Activated CD8-positive, alpha-beta T cell treated with anti-CD3 and anti-CD28 coated beads, Interleukin-2, amount 10 ng/mL, durations not matched to agents 7 days and 5 days (primary cell): ENCODE measurements at regions not wholly inside any gene's neighbourhood (a gene's known extent, or its start where the extent isn't known, plus 50 kb on each side); places are given as distances from the start of the nearest gene placed in this dataset.
"Not testable (repeated sequence)": the region's sequence is repeated elsewhere in the genome, so short reads cannot be mapped to it uniquely, and the experiment has no call there.

Source experiments
- ATAC-seq: fragments of 150-1000 bp; cut with Tn5 transposase; one replicate; pipeline ENCODE4 v1.10.0; 2021; ENCODE audit warnings: moderate library complexity
- CTCF ChIA-PET: fragments of 350-600 bp; sonication (Branson Sonifier 250); formaldehyde crosslinking; loops from one replicate; lab custom pipeline; 2021; ENCODE audit warnings: antibody characterized with exemption; lab: Charles Lee
- POLR2A ChIA-PET: fragments of 350-600 bp; sonication (Branson Sonifier 250); formaldehyde crosslinking; loops from one replicate; lab custom pipeline; 2021; ENCODE audit warnings: antibody characterized with exemption; lab: Charles Lee
- DNase-seq: peaks from one replicate; pipeline ENCODE4 v3.0.0-alpha.2; 2020
- H3K27ac Mint-ChIP-seq: one replicate; pipeline ENCODE4 v1.8.0; 2021; ENCODE audit warnings: mild to moderate bottlenecking, mixed read lengths
- H3K27me3 Mint-ChIP-seq: one replicate; pipeline ENCODE4 v1.8.0; 2021; ENCODE audit warnings: low read depth, mixed read lengths
- H3K36me3 Mint-ChIP-seq: one replicate; pipeline ENCODE4 v1.8.0; 2021; ENCODE audit warnings: low read depth, mixed read lengths
- H3K4me1 Mint-ChIP-seq: one replicate; pipeline ENCODE4 v1.8.0; 2021; ENCODE audit warnings: low read depth, mixed read lengths
- H3K4me3 Mint-ChIP-seq: one replicate; pipeline ENCODE4 v1.8.0; 2021; ENCODE audit warnings: mild to moderate bottlenecking, mixed read lengths
- H3K9me3 Mint-ChIP-seq: one replicate; pipeline ENCODE4 v1.8.0; 2022; ENCODE audit warnings: mixed read lengths; ENCODE audit not compliant: insufficient read depth

DNA sequence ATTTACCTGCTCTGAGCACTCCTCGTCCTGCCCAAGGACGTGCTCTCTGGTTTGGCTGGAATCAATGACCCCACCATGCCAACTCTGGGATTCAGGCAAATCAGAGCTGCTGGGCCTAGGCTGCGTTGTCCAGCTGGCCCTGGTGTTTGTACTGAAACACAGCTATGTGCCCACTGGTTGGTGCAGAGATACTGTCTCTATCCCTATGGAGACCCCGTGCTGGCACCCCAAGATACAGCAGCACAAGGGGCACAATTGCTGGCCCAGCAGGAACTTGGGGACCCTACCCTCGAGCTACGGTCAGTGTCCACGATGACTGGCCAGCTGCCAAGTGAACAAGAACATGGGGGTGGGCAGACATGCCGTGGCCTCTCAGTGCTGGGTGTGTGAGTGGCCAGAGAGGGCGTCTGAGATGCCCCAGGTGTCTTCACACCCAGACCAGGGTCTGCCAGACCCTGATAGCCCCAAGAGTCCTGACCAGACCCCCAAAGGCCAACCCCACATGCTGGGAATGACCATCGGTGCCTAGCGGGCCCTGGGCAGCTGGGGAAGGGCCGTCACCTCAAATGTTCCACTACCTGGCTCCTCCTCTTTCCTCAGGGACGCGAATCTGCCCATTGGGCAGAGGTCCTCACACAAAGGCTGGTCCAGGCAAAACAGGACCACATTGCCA lies 79.3 kb upstream of the ZNF479 start:
- H3K27ac Mint-ChIP-seq = no peak overlapping the region
- H3K36me3 Mint-ChIP-seq = peaks cover 1% of the 10 kb centered on the region
- H3K9me3 Mint-ChIP-seq = peaks cover 49% of the 10 kb centered on the region
- CTCF ChIA-PET = no interaction called here
- POLR2A ChIA-PET = no interaction called here
- no peak overlapping the region for H3K4me3 Mint-ChIP-seq
- ATAC-seq = no peak
- H3K27me3 Mint-ChIP-seq = no peaks in the 10 kb centered on the region
- DNase-seq = no peak
- no peaks in the 10 kb centered on the region for H3K4me1 Mint-ChIP-seq

DNA sequence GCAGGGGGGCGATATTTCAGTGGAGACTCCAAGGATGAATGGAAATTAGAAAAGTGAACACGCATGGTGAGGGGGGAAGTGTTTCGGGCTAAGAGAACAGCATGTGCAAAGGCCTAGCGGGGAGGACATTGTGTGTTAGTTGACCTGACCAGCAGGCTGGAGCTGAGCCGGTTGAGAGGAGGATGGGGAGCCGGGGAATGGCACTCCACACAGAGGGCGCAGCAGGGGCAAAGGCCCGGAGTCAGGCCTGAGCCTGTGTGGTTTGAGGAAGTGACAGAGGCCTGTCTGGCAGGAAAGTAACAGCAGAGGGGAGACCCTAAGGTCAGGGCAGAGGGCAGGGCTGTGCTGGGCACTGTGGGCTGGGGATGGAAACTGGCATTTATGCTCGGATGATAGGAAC lies 83.2 kb upstream of the ZNF479 start:
- ATAC-seq (no peak), DNase-seq (no peak)
- Mint-ChIP-seq H3K4me1 (no peaks in the 10 kb centered on the region), H3K4me3 (no peak overlapping the region), H3K27me3 (no peaks in the 10 kb centered on the region), H3K9me3 (peaks cover 63% of the 10 kb centered on the region), H3K27ac (no peak overlapping the region), H3K36me3 (peaks cover 5% of the 10 kb centered on the region)
- ChIA-PET CTCF (no interaction called here), POLR2A (no interaction called here)

DNA sequence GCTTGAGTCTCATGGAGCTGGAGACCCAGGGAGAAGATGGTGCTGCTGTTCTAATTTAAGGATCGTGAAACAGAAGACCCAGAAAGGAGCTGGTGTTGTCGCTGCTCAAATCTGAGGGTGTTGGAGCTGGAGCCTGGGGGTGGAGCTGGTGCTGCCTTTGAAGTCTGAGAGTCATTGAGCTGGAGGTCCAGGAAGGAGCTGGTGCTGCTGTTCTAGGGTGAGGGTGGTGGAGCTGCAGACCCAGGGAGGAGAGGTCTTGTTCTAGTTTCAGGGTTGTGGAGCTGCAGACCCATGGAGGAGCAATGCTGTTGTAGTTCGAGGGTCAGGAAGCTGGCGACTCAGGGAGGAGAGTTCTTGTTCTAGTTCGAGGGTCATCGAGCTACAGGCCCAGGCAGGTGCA lies 84.1 kb upstream of the ZNF479 start:
- Mint-ChIP-seq H3K4me1 (no peaks in the 10 kb centered on the region), H3K4me3 (no peak overlapping the region), H3K9me3 (peaks cover 72% of the 10 kb centered on the region), H3K27me3 (no peaks in the 10 kb centered on the region), H3K27ac (no peak overlapping the region), H3K36me3 (peaks cover 7% of the 10 kb centered on the region)
- ChIA-PET POLR2A (no interaction called here), CTCF (no interaction called here)
- DNase-seq = no peak
- no peak for ATAC-seq

DNA sequence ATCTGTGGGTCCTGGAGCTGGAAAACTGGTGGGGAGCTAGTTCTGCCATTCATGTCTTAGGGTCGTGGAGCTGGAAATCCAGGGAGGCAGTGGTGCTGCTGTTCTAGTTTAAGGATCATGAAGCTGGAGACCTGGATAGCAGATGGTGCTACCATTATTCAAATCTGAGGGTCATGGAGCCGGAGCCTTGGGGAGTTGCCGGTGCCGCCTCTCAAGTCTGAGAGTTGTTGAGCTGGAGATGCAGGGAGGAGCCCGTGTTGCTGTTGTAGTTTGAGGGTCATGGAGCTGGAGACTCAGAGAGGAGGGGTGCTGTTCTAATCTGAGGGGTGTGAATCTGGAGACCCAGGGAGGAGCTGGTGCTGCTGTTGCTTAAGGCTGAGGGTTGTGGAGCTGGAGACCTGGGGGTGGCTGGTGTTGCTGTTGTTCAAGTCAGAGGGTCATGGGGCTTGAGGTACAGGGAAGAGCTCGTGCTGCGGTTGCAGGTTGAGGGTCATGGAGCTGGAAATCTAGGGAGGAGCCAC lies 86.0 kb upstream of the ZNF479 start:
- Mint-ChIP-seq H3K27ac (no peak overlapping the region), H3K9me3 (peaks cover 72% of the 10 kb centered on the region), H3K4me1 (no peaks in the 10 kb centered on the region), H3K27me3 (no peaks in the 10 kb centered on the region), H3K36me3 (peaks cover 7% of the 10 kb centered on the region), H3K4me3 (no peak overlapping the region)
- ChIA-PET POLR2A (no interaction called here), CTCF (no interaction called here)
- no peak for ATAC-seq
- DNase-seq = no peak

DNA sequence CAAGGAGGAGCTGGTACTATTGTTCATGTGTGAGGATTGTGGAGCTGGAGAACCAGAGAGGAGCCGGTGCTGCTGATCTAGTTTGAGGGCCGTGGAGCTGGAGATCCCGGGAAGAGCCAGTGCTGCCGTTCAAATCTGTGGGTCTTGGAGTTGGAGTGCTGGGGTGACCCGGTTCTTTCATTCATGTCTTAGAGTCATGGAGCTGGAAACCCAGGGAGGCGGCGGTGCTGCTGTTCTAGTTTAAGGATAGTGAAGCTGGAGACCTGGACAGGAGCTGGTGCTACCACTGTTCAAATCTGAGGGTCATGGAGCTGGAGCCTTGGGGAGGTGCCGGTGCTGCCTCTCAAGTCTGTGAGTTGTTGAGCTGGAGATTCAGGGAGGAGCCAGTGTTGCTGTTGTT lies 88.5 kb upstream of the ZNF479 start:
- Mint-ChIP-seq H3K4me1 (no peaks in the 10 kb centered on the region), H3K4me3 (no peak overlapping the region), H3K36me3 (peaks cover 7% of the 10 kb centered on the region), H3K9me3 (peaks cover 55% of the 10 kb centered on the region), H3K27ac (no peak overlapping the region), H3K27me3 (no peaks in the 10 kb centered on the region)
- no peak for ATAC-seq
- ChIA-PET CTCF (no interaction called here), POLR2A (no interaction called here)
- DNase-seq = no peak

DNA sequence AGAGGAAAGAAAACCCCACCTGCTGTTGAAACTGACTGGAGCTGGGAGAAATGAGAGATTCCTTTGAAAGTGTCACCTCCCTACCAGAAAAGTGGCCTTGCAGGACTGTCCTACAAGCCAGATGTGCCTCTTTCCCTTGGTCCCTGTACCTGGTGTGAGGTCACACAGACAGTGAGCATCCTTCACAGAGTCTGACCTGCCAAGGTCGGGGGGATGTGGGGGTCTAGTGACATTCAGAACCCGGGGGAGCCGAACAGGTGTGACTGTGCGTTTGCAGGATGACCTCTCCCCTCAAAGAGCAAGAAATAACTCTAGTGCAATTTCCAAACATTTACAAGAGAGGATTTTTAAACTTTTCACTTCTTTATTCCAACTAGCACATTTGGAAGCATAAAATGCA lies 93.4 kb upstream of the ZNF479 start:
- H3K4me3 Mint-ChIP-seq = no peak overlapping the region
- CTCF ChIA-PET = no interaction called here
- H3K9me3 Mint-ChIP-seq = peaks cover 45% of the 10 kb centered on the region
- DNase-seq = no peak
- H3K36me3 Mint-ChIP-seq = no peaks in the 10 kb centered on the region
- H3K27ac Mint-ChIP-seq = no peak overlapping the region
- POLR2A ChIA-PET = no interaction called here
- H3K27me3 Mint-ChIP-seq = no peaks in the 10 kb centered on the region
- H3K4me1 Mint-ChIP-seq = no peaks in the 10 kb centered on the region
- ATAC-seq = no peak

DNA sequence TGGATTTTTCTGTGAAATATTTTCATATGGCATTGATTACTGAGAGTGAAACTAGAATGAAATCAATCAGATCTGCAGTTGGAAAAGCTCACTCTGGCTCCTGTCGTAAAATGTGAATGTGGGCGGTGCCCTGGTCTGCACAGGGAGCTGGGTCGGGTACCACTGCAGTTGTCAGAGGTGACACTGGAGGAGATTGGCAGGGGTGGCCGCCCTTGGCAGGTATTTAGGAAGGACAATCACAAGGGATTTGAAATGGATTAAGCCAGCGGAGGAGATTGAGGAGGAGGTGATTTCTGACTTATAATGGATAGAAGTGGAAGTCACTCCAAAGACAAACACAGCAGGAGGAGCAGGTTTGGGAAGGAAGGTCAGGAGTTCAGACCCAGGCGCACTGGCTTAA lies 109.0 kb upstream of the ZNF479 start:
- H3K4me3 Mint-ChIP-seq, ATAC-seq, POLR2A ChIA-PET, CTCF ChIA-PET, DNase-seq, H3K4me1 Mint-ChIP-seq, H3K36me3 Mint-ChIP-seq, H3K27me3 Mint-ChIP-seq, H3K27ac Mint-ChIP-seq: not testable (repeated sequence)
- peaks cover 14% of the 10 kb centered on the region for H3K9me3 Mint-ChIP-seq

DNA sequence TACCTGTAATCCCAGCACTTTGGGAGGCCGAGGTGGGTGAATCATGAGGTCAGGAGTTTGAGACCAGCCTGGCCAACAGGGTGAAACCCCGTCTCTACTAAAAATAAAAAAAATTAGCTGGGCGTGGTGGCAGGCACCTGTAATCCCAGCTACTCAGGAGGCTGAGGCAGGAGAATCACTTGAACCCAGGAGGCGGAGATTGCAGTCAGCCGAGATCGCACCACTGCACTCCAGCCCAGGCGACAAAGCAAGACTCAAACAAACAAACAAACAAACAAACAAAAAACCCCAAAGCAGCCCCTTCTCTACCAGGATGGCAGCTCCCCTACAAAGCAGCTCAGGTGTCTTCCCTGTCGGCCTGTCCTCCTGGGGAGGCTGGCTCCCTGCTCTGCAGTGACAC lies 111.3 kb upstream of the ZNF479 start:
- H3K27me3 Mint-ChIP-seq, H3K4me3 Mint-ChIP-seq, H3K4me1 Mint-ChIP-seq, H3K9me3 Mint-ChIP-seq, DNase-seq, ATAC-seq, CTCF ChIA-PET, H3K27ac Mint-ChIP-seq, POLR2A ChIA-PET, H3K36me3 Mint-ChIP-seq: not testable (repeated sequence)

DNA sequence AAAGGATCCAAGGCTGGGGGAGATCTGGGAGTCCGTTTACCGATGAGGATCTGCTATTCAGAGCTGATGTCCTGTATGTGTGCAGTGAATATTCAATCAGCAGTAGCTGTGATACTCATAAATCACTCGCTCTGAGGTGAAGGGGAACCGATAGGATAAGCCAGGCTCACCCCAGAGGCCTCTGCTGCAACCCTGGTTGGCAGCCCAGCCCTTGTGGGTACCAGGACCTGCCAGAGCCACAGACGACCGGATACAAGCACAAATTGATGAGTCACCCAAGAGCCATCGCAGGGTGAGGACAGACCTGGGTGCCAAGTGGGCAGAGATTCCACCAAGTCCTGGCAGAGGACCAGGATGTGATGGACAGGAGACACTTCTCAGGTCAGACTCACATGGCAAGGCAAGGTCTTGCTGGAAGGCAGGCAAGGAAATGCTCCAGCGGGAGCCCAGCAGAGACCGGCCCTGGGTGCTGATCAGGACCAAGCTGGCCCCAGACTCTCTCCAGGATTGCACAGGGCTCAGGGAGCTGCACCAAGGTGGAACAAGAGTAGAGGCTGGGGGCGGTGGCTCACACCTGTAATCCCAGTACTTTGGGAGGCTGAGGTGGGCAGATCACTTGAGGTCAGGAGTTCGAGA lies 112.2 kb upstream of the ZNF479 start:
- H3K36me3 Mint-ChIP-seq, H3K9me3 Mint-ChIP-seq, DNase-seq, POLR2A ChIA-PET, H3K4me3 Mint-ChIP-seq, CTCF ChIA-PET, H3K27ac Mint-ChIP-seq, H3K27me3 Mint-ChIP-seq, H3K4me1 Mint-ChIP-seq, ATAC-seq: not testable (repeated sequence)

DNA sequence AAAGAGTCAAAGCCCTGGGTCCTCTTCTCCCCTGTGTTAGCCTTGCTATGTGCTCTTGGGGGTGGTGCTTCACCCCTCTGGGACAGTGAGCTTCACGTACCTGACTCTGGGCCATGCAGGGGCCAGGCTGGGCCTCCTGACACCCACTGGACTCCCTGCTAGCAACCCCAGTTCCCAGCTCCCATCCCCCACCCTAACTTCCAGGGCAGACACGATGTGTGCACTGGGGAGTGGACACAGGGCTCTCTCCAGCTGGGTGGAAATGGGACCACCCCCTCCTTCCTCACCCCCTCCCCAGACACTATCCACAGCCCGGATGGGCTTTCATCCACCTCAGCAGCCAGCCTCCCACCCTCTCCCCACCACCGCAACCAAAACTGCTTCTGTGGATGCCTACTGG lies 113.0 kb upstream of the ZNF479 start:
- POLR2A ChIA-PET = no interaction called here
- no peaks in the 10 kb centered on the region for H3K36me3 Mint-ChIP-seq
- H3K27ac Mint-ChIP-seq = no peak overlapping the region
- H3K9me3 Mint-ChIP-seq = peaks cover 11% of the 10 kb centered on the region
- no peaks in the 10 kb centered on the region for H3K27me3 Mint-ChIP-seq
- no peaks in the 10 kb centered on the region for H3K4me1 Mint-ChIP-seq
- CTCF ChIA-PET = no interaction called here
- DNase-seq = no peak
- no peak for ATAC-seq
- no peak overlapping the region for H3K4me3 Mint-ChIP-seq

DNA sequence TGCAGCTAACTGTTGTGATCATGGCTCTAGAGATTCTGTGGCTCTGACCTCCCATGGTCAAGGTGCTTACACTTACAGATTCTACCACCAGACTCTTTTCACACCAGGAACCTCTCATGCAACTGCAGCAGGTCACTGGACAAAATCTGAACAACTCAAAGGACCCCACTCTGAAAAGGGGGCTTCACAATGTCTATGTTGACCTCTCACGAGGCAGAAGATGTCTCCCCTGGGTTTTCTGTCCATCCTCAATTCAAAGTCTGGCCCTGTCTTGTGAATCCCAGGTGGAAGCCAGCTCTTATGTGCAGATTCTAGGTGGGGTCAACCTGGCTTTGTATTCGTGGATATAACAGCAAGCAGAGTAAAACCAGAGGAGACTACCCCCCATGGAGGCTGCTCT lies 118.6 kb upstream of the ZNF479 start:
- no peaks in the 10 kb centered on the region for H3K4me1 Mint-ChIP-seq
- H3K27ac Mint-ChIP-seq = no peak overlapping the region
- H3K9me3 Mint-ChIP-seq = peaks cover 21% of the 10 kb centered on the region
- ATAC-seq (no peak), DNase-seq (no peak)
- H3K4me3 Mint-ChIP-seq = no peak overlapping the region
- ChIA-PET POLR2A (no interaction called here), CTCF (no interaction called here)
- H3K36me3 Mint-ChIP-seq = no peaks in the 10 kb centered on the region
- H3K27me3 Mint-ChIP-seq = no peaks in the 10 kb centered on the region

DNA sequence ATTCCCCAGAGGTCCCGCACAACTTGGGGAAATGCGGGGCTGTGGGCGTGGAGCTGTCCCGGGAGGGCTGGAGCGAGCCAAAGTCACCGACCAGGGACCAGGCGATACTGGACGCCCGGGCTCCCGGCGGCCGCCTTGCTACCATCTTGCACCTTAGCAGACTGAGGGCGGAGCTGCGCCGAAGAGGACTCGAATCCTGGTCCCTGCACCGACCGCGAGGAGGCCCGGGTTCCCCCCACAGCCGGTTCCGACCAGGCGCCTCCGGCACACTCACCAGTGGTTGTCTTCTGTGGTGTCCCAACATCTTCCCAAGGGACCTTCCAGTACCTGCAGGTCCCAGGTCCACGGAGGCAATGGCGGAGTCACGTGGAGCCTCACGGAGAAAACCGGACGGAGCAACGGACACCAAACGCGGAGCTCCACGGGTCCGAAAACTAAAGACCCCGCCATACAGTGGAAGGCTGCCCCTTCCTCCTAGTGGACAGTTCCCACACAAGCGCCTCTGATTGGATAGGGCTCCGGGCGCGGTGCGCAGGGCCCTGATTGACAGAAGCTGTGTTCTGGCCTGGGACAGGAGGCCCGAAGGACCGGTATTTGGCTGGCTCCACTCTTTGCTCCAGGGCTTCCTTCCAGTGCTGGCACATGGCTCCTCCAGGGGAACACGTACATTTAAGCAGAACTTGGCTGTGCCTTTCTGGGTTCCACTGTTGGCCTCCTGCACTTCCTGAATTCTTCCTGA lies 124.6 kb upstream of the ZNF479 start:
- Mint-ChIP-seq H3K27me3 (no peaks in the 10 kb centered on the region), H3K27ac (no peak overlapping the region), H3K36me3 (no peaks in the 10 kb centered on the region), H3K4me1 (no peaks in the 10 kb centered on the region), H3K4me3 (no peak overlapping the region), H3K9me3 (peaks cover 8% of the 10 kb centered on the region)
- CTCF ChIA-PET = no interaction called here
- ATAC-seq (no peak), DNase-seq (no peak)
- POLR2A ChIA-PET = no interaction called here
